Activated B cell treated with CpG ODN at 0.5 μM for 24 hours (primary cell): ENCODE measurements at regions not wholly inside any gene's neighbourhood (a gene's known extent, or its start where the extent isn't known, plus 50 kb on each side); places are given as distances from the start of the nearest gene placed in this dataset.

Experiments used
- ATAC-seq: fragments of 200-7000 bp; cut with Tn5 transposase; one replicate; pipeline ENCODE4 v1.10.0; 2021; ENCODE audit warnings: low read depth, mild to moderate bottlenecking, moderate library complexity
- CTCF ChIA-PET: fragments of 350-600 bp; sonication (Branson Sonifier 250); formaldehyde crosslinking; loops from one replicate; lab custom pipeline; 2021; ENCODE audit warnings: antibody characterized with exemption; lab: Charles Lee
- POLR2A ChIA-PET: fragments of 350-600 bp; sonication (Branson Sonifier 250); formaldehyde crosslinking; loops from one replicate; lab custom pipeline; 2021; ENCODE audit warnings: antibody characterized with exemption; lab: Charles Lee
- DNase-seq: peaks from one replicate; pipeline ENCODE4 v3.0.0; 2022
- H3K27ac Mint-ChIP-seq: one replicate; pipeline ENCODE4 v1.8.0; 2020; ENCODE audit warnings: mixed read lengths
- H3K27me3 Mint-ChIP-seq: one replicate; pipeline ENCODE4 v1.8.0; 2021; ENCODE audit warnings: mixed read lengths
- H3K36me3 Mint-ChIP-seq: one replicate; pipeline ENCODE4 v1.8.0; 2021; ENCODE audit warnings: low read depth, mixed read lengths
- H3K4me1 Mint-ChIP-seq: one replicate; pipeline ENCODE4 v1.8.0; 2021; ENCODE audit warnings: mixed read lengths
- H3K4me3 Mint-ChIP-seq: one replicate; pipeline ENCODE4 v1.8.0; 2020; ENCODE audit warnings: mild to moderate bottlenecking, mixed read lengths
- H3K9me3 Mint-ChIP-seq: one replicate; pipeline ENCODE4 v1.8.0; 2020; ENCODE audit warnings: mixed read lengths
- CTCF ChIP-seq: fragments of 200-600 bp; IDR thresholded peaks from one replicate; pipeline ENCODE4 v1.8.0; 2022; ENCODE audit warnings: antibody characterized with exemption, mild to moderate bottlenecking
- intact Hi-C: fragments of 100-400 bp; cut with micrococcal nuclease; formaldehyde crosslinking; loops from one replicate; pipeline ENCODE4 v1.15.1; 2024

- Mint-ChIP-seq H3K9me3 (no peaks in the 10 kb centered on the region), H3K36me3 (no peaks in the 10 kb centered on the region), H3K27ac (no peak overlapping the region), H3K27me3 (no peaks in the 10 kb centered on the region), H3K4me1 (no peaks in the 10 kb centered on the region), H3K4me3 (no peak overlapping the region)
- intact Hi-C loops, result no loop called here
- CTCF ChIA-PET, result no interaction called here
- ATAC-seq, result no peak
- no peak for TF ChIP-seq CTCF
- POLR2A ChIA-PET, result no interaction called here
- no peak for DNase-seq
Measured at GRCh38 chr2:14907014-14907612, 274.6 kb downstream of the LRATD1 start.

GRCh38 chr2:14909795-14910194 is 277.3 kb downstream of the LRATD1 start:
- ATAC-seq, result no peak
- intact Hi-C loops, result no loop called here

GRCh38 chr2:14910654-14911053 is 278.1 kb downstream of the LRATD1 start:
- POLR2A ChIA-PET, result no interaction called here
- CTCF ChIA-PET, result no interaction called here
- H3K4me3 Mint-ChIP-seq, result no peak overlapping the region

More at GRCh38 chr2:14909795-14910194, 277.3 kb downstream of the LRATD1 start:
- CTCF ChIA-PET, result no interaction called here
- H3K27ac Mint-ChIP-seq, result no peak overlapping the region
- TF ChIP-seq CTCF, result no peak
- H3K4me1 Mint-ChIP-seq, result no peaks in the 10 kb centered on the region
- no peak for DNase-seq
- no peaks in the 10 kb centered on the region for H3K9me3 Mint-ChIP-seq
- H3K36me3 Mint-ChIP-seq, result no peaks in the 10 kb centered on the region
- no peak overlapping the region for H3K4me3 Mint-ChIP-seq
- POLR2A ChIA-PET, result no interaction called here
- H3K27me3 Mint-ChIP-seq, result no peaks in the 10 kb centered on the region

GRCh38 chr2:14915983-14916382 is 283.5 kb downstream of the LRATD1 start:
- ATAC-seq, result no peak
- Mint-ChIP-seq H3K27ac (no peak overlapping the region), H3K9me3 (no peaks in the 10 kb centered on the region), H3K36me3 (no peaks in the 10 kb centered on the region), H3K27me3 (no peaks in the 10 kb centered on the region), H3K4me1 (no peaks in the 10 kb centered on the region), H3K4me3 (no peak overlapping the region)
- no peak for DNase-seq
- intact Hi-C loops, result no loop called here
- CTCF ChIA-PET, result no interaction called here
- POLR2A ChIA-PET, result no interaction called here
- no peak for TF ChIP-seq CTCF

More at GRCh38 chr2:14910654-14911053, 278.1 kb downstream of the LRATD1 start:
- Mint-ChIP-seq H3K27ac (no peak overlapping the region), H3K27me3 (no peaks in the 10 kb centered on the region), H3K9me3 (no peaks in the 10 kb centered on the region), H3K4me1 (no peaks in the 10 kb centered on the region), H3K36me3 (no peaks in the 10 kb centered on the region)
- no peak for TF ChIP-seq CTCF
- ATAC-seq (no peak), DNase-seq (no peak)
- intact Hi-C loops, result no loop called here

- H3K4me3 Mint-ChIP-seq, result no peak overlapping the region
- intact Hi-C loops, result no loop called here
- ChIA-PET CTCF (no interaction called here), POLR2A (no interaction called here)
- no peak for ATAC-seq
- no peaks in the 10 kb centered on the region for H3K4me1 Mint-ChIP-seq
- TF ChIP-seq CTCF, result no peak
- peaks cover 6% of the 10 kb centered on the region for H3K9me3 Mint-ChIP-seq
- no peaks in the 10 kb centered on the region for H3K27me3 Mint-ChIP-seq
- H3K36me3 Mint-ChIP-seq, result no peaks in the 10 kb centered on the region
- no peak for DNase-seq
- H3K27ac Mint-ChIP-seq, result no peak overlapping the region
Measured at GRCh38 chr2:14923820-14924580, 291.5 kb downstream of the LRATD1 start.
